ENCODE measurements at regions not wholly inside any gene's neighbourhood (a gene's known extent, or its start where the extent isn't known, plus 50 kb on each side); places are given as distances from the start of the nearest gene placed in this dataset.
"Not testable (repeated sequence)": the region's sequence is repeated elsewhere in the genome, so short reads cannot be mapped to it uniquely, and the experiment has no call there.

DNA sequence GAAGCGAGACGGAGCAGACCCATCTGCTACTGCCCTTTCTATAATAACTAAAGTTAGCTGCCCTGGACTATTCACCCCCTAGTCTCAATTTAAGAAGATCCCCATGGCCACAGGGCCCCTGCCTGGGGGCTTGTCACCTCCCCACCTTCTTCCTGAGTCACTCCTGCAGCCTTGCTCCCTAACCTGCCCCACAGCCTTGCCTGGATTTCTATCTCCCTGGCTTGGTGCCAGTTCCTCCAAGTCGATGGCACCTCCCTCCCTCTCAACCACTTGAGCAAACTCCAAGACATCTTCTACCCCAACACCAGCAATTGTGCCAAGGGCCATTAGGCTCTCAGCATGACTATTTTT, 267.2 kb downstream of the OR4F29 start:
- not testable (repeated sequence) for TF ChIP-seq EZH2 (IDR thresholded peaks at IDR 0.05; ENCODE audit: low read depth)
- TF ChIP-seq, protein P1, sequence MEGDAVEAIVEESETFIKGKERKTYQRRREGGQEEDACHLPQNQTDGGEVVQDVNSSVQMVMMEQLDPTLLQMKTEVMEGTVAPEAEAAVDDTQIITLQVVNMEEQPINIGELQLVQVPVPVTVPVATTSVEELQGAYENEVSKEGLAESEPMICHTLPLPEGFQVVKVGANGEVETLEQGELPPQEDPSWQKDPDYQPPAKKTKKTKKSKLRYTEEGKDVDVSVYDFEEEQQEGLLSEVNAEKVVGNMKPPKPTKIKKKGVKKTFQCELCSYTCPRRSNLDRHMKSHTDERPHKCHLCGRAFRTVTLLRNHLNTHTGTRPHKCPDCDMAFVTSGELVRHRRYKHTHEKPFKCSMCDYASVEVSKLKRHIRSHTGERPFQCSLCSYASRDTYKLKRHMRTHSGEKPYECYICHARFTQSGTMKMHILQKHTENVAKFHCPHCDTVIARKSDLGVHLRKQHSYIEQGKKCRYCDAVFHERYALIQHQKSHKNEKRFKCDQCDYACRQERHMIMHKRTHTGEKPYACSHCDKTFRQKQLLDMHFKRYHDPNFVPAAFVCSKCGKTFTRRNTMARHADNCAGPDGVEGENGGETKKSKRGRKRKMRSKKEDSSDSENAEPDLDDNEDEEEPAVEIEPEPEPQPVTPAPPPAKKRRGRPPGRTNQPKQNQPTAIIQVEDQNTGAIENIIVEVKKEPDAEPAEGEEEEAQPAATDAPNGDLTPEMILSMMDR (conservative IDR thresholded peaks at IDR 0.05): not testable (repeated sequence)

Measured in PC-9 (cell line).